ENCODE measurements at regions not wholly inside any gene's neighbourhood (a gene's known extent, or its start where the extent isn't known, plus 50 kb on each side); places are given as distances from the start of the nearest gene placed in this dataset.
A peak's percentile ranks its signal among the peaks of the same experiment; 100 is the strongest.

GRCh38 chr12:75634244-75635222, 123.1 kb upstream of the KRR1 start (continued):
- TF ChIP-seq ATF4 (CRISPR knock-in tag; IDR thresholded peaks at IDR 0.05) (peak in 1 of 2 experiments; percentile 44; a peak in 2 of 4 replicates), RBFOX2 (IDR thresholded peaks at IDR 0.05; ENCODE audit: low read depth, low read length) (0 out of 2 replicates have a peak, but pooled peaks have one; percentile 16)

GRCh38 chr12:75633789-75634188, 122.4 kb upstream of the KRR1 start:
- Histone ChIP-seq H3K4me3 (replicated peaks in 1 of 3; ENCODE audit: insufficient read depth in 1 of 3, low read depth in 2 of 3, low read length in 3 of 3) (no peak overlapping the region), H3K27me3 (ENCODE audit: control insufficient read depth in 1 of 2, insufficient read depth in 2 of 2, low read length in 2 of 2) (no peaks in the 10 kb centered on the region), H3K27ac (ENCODE audit: extremely low read length, insufficient read depth, low read length) (no peak overlapping the region), H3K4me1 (ENCODE audit: insufficient read depth, low read length) (peaks cover 63% of the 10 kb centered on the region), H3K9me3 (ENCODE audit: low read length) (no peaks in the 10 kb centered on the region), H2AFZ (ENCODE audit: low read length) (no peak overlapping the region), H3K4me2 (ENCODE audit: low read depth, low read length) (no peak overlapping the region), H4K20me1 (ENCODE audit: insufficient read depth, low read length) (no peaks in the 10 kb centered on the region), H3K36me3 (replicated peaks in 1 of 2; ENCODE audit: control insufficient read depth in 1 of 2, insufficient read depth in 2 of 2, low read length in 2 of 2) (no peaks in the 10 kb centered on the region), H3K9ac (ENCODE audit: insufficient read depth, low read depth, low read length) (no peak overlapping the region), H3K79me2 (ENCODE audit: insufficient read depth, low read length) (no peaks in the 10 kb centered on the region)
- ATAC-seq (no peak), DNase-seq (ENCODE audit: low spot score) (no peak), FAIRE-seq (no peak)
- WGBS (ENCODE audit: low lambda C conversion rate), result 96% methylated on average over 3 of the region's 3 CpGs
- CTCF ChIA-PET (ENCODE audit: low intra/inter-chr PET ratio, low total read pairs), result no interaction called here
- POLR2A ChIA-PET, result no interaction called here
- TF ChIP-seq ZNF430 (CRISPR knock-in tag; IDR thresholded peaks at IDR 0.05) (no peak), ARNT (IDR thresholded peaks at IDR 0.05) (no peak), PATZ1 (CRISPR knock-in tag; IDR thresholded peaks at IDR 0.05) (no peak), HNF1A (IDR thresholded peaks at IDR 0.05; ENCODE audit: low read depth) (no peak), HNF1A (CRISPR knock-in tag; IDR thresholded peaks at IDR 0.05; ENCODE audit: borderline replicate concordance) (no peak), CENPX (CRISPR knock-in tag; IDR thresholded peaks at IDR 0.05) (no peak), ZNF674 (CRISPR knock-in tag; IDR thresholded peaks at IDR 0.05; ENCODE audit: low read depth) (no peak), MYC (CRISPR knock-in tag; IDR thresholded peaks at IDR 0.05; ENCODE audit: borderline replicate concordance) (no peak), ZNF484 (CRISPR knock-in tag; IDR thresholded peaks at IDR 0.05; ENCODE audit: borderline replicate concordance, low read depth) (no peak)
- intact Hi-C loops (cut with micrococcal nuclease; ENCODE audit: unreplicated experiment), result no loop called here
- BruUV-seq (replicated peaks), result no TSS peak
- in situ Hi-C loops (cut with HindIII; ENCODE audit: extremely low pct_ligation_motif_present, low pct_unique_long_range_greater_than_20kb), result no loop called here
